HG03469 (cell line): ENCODE measurements at regions not wholly inside any gene's neighbourhood (a gene's known extent, or its start where the extent isn't known, plus 50 kb on each side); places are given as distances from the start of the nearest gene placed in this dataset.
"Not testable (repeated sequence)": the region's sequence is repeated elsewhere in the genome, so short reads cannot be mapped to it uniquely, and the experiment has no call there.

ENCODE experiments used
- ATAC-seq: cut with Tn5 transposase; IDR thresholded peaks from one replicate; pipeline ENCODE4 v1.9.1; 2021; ENCODE audit warnings: mild to moderate bottlenecking, moderate library complexity, moderate number of reproducible peaks; ENCODE audit not compliant: unreplicated experiment

GRCh38 chr2:33975498-33975897 lies 376.4 kb upstream of the FAM98A start:
- no peak for ATAC-seq

- no peak for ATAC-seq
Observed at GRCh38 chr2:33967103-33967502, 368.0 kb upstream of the FAM98A start.

- ATAC-seq: no peak
Observed at GRCh38 chr2:33958591-33958990, 359.5 kb upstream of the FAM98A start.

GRCh38 chr2:33949371-33949770 lies 350.3 kb upstream of the FAM98A start:
- ATAC-seq: no peak

- ATAC-seq: no peak
Observed at GRCh38 chr2:33946193-33946592, 347.1 kb upstream of the FAM98A start.

- no peak for ATAC-seq
Observed at GRCh38 chr2:33933203-33933602, 334.1 kb upstream of the FAM98A start.

- no peak for ATAC-seq
Observed at GRCh38 chr2:33931164-33931563, 332.1 kb upstream of the FAM98A start.

- ATAC-seq: peak; percentile 52
Observed at GRCh38 chr2:33929467-33929866, 330.4 kb upstream of the FAM98A start.

GRCh38 chr2:33927756-33928155 lies 328.7 kb upstream of the FAM98A start:
- ATAC-seq: no peak

GRCh38 chr2:33925311-33925710 lies 326.2 kb upstream of the FAM98A start:
- no peak for ATAC-seq

GRCh38 chr2:33924586-33925169 lies 325.6 kb upstream of the FAM98A start:
- ATAC-seq: no peak

GRCh38 chr2:33917252-33917651 lies 318.2 kb upstream of the FAM98A start:
- no peak for ATAC-seq

GRCh38 chr2:33913071-33913616 lies 314.0 kb upstream of the FAM98A start:
- ATAC-seq: no peak

GRCh38 chr2:33911327-33911726 lies 312.2 kb upstream of the FAM98A start:
- no peak for ATAC-seq

GRCh38 chr2:33909945-33910695 lies 311.0 kb upstream of the FAM98A start:
- ATAC-seq: no peak

GRCh38 chr2:33907866-33908265 lies 308.8 kb upstream of the FAM98A start:
- ATAC-seq: no peak

- not testable (repeated sequence) for ATAC-seq
Observed at GRCh38 chr2:33906129-33906528, 307.0 kb upstream of the FAM98A start.

- no peak for ATAC-seq
Observed at GRCh38 chr2:33904801-33905200, 305.7 kb upstream of the FAM98A start.

- ATAC-seq: no peak
Observed at GRCh38 chr2:33903701-33904100, 304.6 kb upstream of the FAM98A start.

GRCh38 chr2:33903215-33903614 lies 304.1 kb upstream of the FAM98A start:
- no peak for ATAC-seq

GRCh38 chr2:33900610-33901009 lies 301.5 kb upstream of the FAM98A start:
- no peak for ATAC-seq

- no peak for ATAC-seq
Observed at GRCh38 chr2:33897741-33898140, 298.6 kb upstream of the FAM98A start.
